ENCODE measurements at regions not wholly inside any gene's neighbourhood (a gene's known extent, or its start where the extent isn't known, plus 50 kb on each side); places are given as distances from the start of the nearest gene placed in this dataset.

DNA sequence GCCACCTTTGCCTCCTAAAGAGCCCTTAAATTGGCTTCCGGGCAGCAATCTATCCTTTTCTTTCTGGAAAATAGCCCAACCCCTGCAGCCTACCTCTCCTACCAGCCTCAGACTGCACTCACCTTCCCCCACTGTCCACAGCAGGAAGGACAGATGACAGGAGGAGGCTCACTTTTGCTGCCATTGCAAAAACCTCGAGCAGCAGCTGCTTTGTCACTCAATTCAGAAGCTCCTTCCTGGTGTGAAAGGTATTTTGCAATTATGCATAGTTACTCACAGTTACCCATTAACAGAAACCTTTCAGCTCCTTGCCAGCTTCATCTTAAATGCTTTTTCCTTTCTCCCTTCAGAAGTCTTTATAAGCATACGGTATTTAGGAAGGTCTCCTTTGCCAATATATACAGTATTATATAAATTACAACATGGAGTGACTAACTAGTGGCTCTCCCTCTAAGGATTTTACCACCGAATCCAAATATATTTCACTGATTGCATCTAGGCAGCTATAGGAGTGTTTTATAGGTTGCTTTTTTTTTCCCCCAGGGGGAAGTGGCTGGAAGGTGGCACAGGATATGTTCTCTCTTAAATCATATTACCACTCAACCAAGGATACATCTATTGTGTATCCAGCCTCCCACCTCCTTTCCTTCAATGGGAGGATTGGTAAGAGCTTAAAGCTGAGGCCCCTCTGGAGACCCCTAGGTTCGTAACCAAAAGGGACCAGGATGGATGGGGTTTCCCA, 142.1 kb upstream of the IPO9 start:
- DNase-seq (ENCODE audit: low read depth), result no peak
- H3K4me3 ChIP-seq (replicated peaks; ENCODE audit: low read depth, low read length), result no peak overlapping the region
- TF ChIP-seq, protein P1, sequence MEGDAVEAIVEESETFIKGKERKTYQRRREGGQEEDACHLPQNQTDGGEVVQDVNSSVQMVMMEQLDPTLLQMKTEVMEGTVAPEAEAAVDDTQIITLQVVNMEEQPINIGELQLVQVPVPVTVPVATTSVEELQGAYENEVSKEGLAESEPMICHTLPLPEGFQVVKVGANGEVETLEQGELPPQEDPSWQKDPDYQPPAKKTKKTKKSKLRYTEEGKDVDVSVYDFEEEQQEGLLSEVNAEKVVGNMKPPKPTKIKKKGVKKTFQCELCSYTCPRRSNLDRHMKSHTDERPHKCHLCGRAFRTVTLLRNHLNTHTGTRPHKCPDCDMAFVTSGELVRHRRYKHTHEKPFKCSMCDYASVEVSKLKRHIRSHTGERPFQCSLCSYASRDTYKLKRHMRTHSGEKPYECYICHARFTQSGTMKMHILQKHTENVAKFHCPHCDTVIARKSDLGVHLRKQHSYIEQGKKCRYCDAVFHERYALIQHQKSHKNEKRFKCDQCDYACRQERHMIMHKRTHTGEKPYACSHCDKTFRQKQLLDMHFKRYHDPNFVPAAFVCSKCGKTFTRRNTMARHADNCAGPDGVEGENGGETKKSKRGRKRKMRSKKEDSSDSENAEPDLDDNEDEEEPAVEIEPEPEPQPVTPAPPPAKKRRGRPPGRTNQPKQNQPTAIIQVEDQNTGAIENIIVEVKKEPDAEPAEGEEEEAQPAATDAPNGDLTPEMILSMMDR (IDR thresholded peaks at IDR 0.05; ENCODE audit: low read length, missing control alignments), result no peak

DNA sequence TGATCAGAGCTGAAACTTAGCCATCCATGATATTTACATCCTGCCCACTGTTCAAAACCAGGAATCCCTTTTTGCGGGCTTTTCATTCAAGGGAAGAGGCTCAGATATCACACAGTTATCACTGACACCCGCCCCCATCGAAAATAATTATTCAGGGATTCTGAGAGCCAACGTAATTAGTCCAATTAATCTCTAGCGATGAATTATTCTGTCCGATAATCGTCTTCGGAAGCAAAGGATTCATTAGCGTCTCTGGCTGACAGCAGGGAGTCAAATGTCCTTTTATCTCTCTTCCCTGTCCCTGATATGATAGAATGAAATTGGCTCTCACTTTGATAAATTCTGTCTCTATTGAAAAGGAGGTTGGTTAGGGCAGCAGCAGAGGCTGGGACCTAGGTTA, 140.4 kb upstream of the IPO9 start:
- DNase-seq (ENCODE audit: low read depth), result no peak
- TF ChIP-seq, protein P1 (IDR thresholded peaks at IDR 0.05; ENCODE audit: low read length, missing control alignments), result no peak
- no peak overlapping the region for H3K4me3 ChIP-seq (replicated peaks; ENCODE audit: low read depth, low read length)

DNA sequence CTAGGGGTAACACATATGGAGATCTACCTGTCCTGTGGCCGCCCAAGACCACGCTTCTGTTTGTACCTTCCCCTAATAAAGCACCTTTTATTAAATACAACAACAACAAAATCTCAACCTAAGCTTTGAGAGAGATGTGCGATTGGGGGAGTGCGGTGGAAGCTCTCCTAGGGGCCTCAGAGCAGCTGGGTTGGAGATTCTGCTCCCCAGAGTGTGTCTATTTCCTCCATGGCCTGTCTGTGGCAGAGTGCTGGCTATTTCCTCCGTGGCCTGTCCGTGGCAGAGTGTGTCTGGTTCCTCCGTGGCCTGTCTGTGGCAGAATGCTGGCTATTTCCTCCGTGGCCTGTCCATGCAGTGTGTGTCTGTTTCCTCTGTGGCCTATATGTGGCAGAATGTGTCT, 139.3 kb upstream of the IPO9 start:
- no peak for DNase-seq (ENCODE audit: low read depth)
- TF ChIP-seq, protein P1 (IDR thresholded peaks at IDR 0.05; ENCODE audit: low read length, missing control alignments), result no peak
- no peak overlapping the region for H3K4me3 ChIP-seq (replicated peaks; ENCODE audit: low read depth, low read length)

DNA sequence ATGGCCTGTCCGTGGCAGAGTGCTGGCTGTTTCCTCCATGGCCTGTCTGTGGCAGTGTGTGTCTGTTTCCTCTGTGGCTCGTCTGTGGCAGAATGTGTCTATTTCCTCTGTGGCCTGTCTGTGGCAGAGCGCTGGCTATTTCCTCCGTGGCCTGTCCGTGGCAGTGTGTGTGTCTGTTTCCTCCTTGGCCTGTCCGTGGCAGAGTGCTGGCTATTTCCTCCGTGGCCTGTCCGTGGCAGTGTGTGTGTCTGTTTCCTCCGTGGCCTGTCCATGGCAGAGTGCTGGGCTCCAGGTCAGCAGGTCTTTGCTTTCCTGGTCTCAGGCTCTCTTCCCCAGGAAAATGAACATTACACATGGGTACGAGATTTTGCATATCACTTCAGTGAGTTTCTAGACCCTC, 138.4 kb upstream of the IPO9 start:
- H3K4me3 ChIP-seq (replicated peaks; ENCODE audit: low read depth, low read length), result no peak overlapping the region
- DNase-seq (ENCODE audit: low read depth), result no peak
- TF ChIP-seq, protein P1 (IDR thresholded peaks at IDR 0.05; ENCODE audit: low read length, missing control alignments), result no peak

DNA sequence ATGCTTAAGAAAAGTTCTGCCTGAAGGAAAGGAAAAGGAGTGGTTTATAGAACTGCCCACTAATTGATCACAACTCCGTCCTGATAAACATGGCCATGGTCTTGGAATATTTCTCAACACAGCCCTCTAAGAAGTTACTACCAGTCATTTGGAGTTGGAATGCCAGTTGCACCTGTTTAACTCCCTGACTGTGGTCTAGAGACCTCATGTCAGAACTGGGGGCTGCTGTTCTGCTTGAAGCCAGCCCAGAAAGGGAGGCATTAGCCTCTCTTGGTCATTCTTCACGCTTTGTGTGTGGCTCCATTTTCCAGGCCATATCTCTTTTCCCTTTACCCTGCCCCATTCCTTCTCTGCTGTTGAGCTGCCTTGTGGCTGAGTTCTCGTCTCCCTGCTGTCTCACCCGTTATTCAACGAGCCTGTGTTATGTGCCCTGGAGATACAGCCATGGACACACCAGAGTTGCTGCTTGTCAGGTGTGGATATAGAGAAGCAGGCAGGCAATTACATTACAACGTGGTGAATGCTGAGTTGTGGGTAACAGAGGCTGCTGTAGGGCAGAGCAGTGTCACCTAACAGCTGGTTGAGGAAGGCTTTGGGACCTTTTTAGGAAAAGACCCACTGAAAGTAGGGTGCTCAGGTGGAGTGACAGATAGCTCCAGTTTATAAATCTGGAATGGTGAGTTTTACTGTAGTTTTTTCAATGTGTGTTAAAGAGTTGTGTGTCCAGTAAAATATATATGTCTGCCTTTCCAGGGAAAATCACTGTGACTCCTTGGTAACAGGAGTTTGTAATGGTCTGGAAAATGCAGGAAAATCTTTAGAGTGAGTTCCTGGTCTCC, 137.0 kb upstream of the IPO9 start:
- no peak overlapping the region for H3K4me3 ChIP-seq (replicated peaks; ENCODE audit: low read depth, low read length)
- TF ChIP-seq, protein P1 (IDR thresholded peaks at IDR 0.05; ENCODE audit: low read length, missing control alignments), result no peak
- DNase-seq (ENCODE audit: low read depth), result no peak

DNA sequence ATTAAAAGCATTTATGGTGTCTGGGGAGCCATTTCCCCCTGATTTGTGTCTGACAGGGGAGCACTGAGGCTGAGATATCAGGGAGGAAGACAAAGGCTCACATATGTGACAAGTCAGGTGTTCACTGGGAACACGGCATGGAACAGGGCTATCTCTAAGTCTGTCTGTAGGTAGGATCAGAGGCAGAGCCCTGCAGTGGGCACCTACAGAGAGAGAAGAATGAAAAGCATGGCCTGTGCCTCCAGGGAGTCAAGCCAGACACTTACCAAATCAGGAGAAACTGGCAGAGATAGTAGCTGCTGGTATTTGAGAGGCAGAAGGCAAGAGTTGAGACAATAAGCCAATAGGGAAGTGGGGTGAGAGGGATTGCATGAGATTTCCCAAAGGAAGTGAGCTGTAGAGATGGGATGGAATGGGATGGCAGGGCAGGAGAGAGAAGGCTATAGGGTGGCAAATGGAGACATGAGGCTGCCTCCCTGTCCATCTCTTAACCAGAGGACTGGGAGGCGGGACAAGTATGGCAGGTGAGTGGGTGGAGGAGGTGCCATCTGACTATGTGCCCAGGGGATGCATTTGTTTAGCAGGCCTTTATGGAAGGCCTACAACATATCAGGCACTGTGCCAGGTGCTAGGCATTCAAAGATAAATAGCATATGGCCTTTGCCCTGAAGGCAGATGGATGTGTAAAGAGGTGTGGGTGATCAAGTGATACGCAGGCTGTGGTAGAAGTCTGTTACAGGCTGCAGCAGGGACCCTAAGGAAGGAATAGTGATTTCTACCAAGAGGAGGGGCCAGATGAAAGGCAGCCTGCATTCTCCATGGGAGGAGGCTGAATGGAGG, 136.2 kb upstream of the IPO9 start:
- TF ChIP-seq, protein P1 (IDR thresholded peaks at IDR 0.05; ENCODE audit: low read length, missing control alignments), result no peak
- DNase-seq (ENCODE audit: low read depth), result no peak
- no peak overlapping the region for H3K4me3 ChIP-seq (replicated peaks; ENCODE audit: low read depth, low read length)
